ENCODE measurements at regions not wholly inside any gene's neighbourhood (a gene's known extent, or its start where the extent isn't known, plus 50 kb on each side); places are given as distances from the start of the nearest gene placed in this dataset.
"Not testable (repeated sequence)": the region's sequence is repeated elsewhere in the genome, so short reads cannot be mapped to it uniquely, and the experiment has no call there.

- TF ChIP-seq, protein P1, sequence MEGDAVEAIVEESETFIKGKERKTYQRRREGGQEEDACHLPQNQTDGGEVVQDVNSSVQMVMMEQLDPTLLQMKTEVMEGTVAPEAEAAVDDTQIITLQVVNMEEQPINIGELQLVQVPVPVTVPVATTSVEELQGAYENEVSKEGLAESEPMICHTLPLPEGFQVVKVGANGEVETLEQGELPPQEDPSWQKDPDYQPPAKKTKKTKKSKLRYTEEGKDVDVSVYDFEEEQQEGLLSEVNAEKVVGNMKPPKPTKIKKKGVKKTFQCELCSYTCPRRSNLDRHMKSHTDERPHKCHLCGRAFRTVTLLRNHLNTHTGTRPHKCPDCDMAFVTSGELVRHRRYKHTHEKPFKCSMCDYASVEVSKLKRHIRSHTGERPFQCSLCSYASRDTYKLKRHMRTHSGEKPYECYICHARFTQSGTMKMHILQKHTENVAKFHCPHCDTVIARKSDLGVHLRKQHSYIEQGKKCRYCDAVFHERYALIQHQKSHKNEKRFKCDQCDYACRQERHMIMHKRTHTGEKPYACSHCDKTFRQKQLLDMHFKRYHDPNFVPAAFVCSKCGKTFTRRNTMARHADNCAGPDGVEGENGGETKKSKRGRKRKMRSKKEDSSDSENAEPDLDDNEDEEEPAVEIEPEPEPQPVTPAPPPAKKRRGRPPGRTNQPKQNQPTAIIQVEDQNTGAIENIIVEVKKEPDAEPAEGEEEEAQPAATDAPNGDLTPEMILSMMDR (conservative IDR thresholded peaks at IDR 0.05; ENCODE audit: low read depth, low read length): not testable (repeated sequence)
- TF ChIP-seq EZH2 (IDR thresholded peaks at IDR 0.05; ENCODE audit: low read length, unreplicated experiment): not testable (repeated sequence)
Observed at GRCh38 chr7:65073160-65073559, 66.7 kb upstream of the ERV3-1 start.
